H9 (cell line): ENCODE measurements at regions not wholly inside any gene's neighbourhood (a gene's known extent, or its start where the extent isn't known, plus 50 kb on each side); places are given as distances from the start of the nearest gene placed in this dataset.

ENCODE experiments used
- DNase-seq: peaks from one replicate; pipeline ENCODE4 v3.0.0-alpha.2; 2017
- H2AFZ ChIP-seq: one replicate; pipeline ENCODE4 v1.6.1; 2013; ENCODE audit warnings: mild to moderate bottlenecking, low read length, control low read depth, moderate library complexity
- H2AK5ac ChIP-seq: 2 replicates; pipeline ENCODE4 v1.6.1; 2013; ENCODE audit warnings: low read length, control low read depth, mixed read lengths; ENCODE audit not compliant: insufficient read length
- H2BK120ac ChIP-seq: one replicate; pipeline ENCODE4 v1.6.1; 2013; ENCODE audit warnings: low read depth, mild to moderate bottlenecking, low read length, control low read depth, inconsistent platforms; ENCODE audit not compliant: poor library complexity, severe bottlenecking
- H2BK12ac ChIP-seq: 2 replicates; pipeline ENCODE4 v1.6.1; 2013; ENCODE audit warnings: low read length, control low read depth, mixed read lengths, low read depth; ENCODE audit not compliant: insufficient read length
- H2BK15ac ChIP-seq: 2 replicates; pipeline ENCODE4 v1.6.1; 2013; ENCODE audit warnings: low read depth, low read length, control low read depth
- H2BK20ac ChIP-seq: one replicate; pipeline ENCODE4 v1.6.1; 2013; ENCODE audit warnings: low read depth, mild to moderate bottlenecking, low read length, control low read depth, inconsistent platforms; ENCODE audit not compliant: poor library complexity, severe bottlenecking
- H2BK5ac ChIP-seq: 2 replicates; pipeline ENCODE4 v1.6.1; 2013; ENCODE audit warnings: low read length, control low read depth, mixed read lengths; ENCODE audit not compliant: insufficient read length
- H3K14ac ChIP-seq: 2 replicates; pipeline ENCODE4 v1.6.1; 2013; ENCODE audit warnings: low read length, control low read depth; ENCODE audit not compliant: insufficient read depth
- H3K18ac ChIP-seq: 2 replicates; pipeline ENCODE4 v1.6.1; 2013; ENCODE audit warnings: low read depth, mild to moderate bottlenecking, mixed read lengths, low read length, control low read depth; ENCODE audit not compliant: insufficient read length
- H3K23ac ChIP-seq: 2 replicates; pipeline ENCODE4 v1.6.1; 2013; ENCODE audit warnings: low read length, control low read depth, mixed read lengths, low read depth; ENCODE audit not compliant: insufficient read length
- H3K23me2 ChIP-seq: 2 replicates; pipeline ENCODE4 v1.6.1; 2013; ENCODE audit warnings: low read depth, mild to moderate bottlenecking, mixed read lengths, low read length, control low read depth; ENCODE audit not compliant: insufficient read length, poor library complexity, severe bottlenecking
- H3K27ac ChIP-seq: 2 replicates; pipeline ENCODE4 v1.5.1; 2013; ENCODE audit warnings: low read length, control low read depth, mixed read lengths, low read depth; ENCODE audit not compliant: insufficient read length
- H3K27me3 ChIP-seq: 2 replicates; pipeline ENCODE4 v1.6.1; 2013; ENCODE audit warnings: low read length, control low read depth, inconsistent platforms; ENCODE audit not compliant: insufficient read depth
- H3K4ac ChIP-seq: 2 replicates; pipeline ENCODE4 v1.6.1; 2013; ENCODE audit warnings: low read depth, mild to moderate bottlenecking, control low read depth, inconsistent platforms, low read length, moderate library complexity
- H3K4me1 ChIP-seq: 2 replicates; pipeline ENCODE4 v1.6.1; 2013; ENCODE audit warnings: low read length, control low read depth, inconsistent platforms; ENCODE audit not compliant: insufficient read depth
- H3K4me2 ChIP-seq: 2 replicates; pipeline ENCODE4 v1.6.1; 2013; ENCODE audit warnings: low read length, control low read depth, mixed read lengths; ENCODE audit not compliant: insufficient read length, insufficient read depth
- H3K56ac ChIP-seq: 2 replicates; pipeline ENCODE4 v1.6.1; 2013; ENCODE audit warnings: low read depth, mild to moderate bottlenecking, mixed read lengths, low read length, control low read depth; ENCODE audit not compliant: insufficient read length
- H3K79me1 ChIP-seq: 2 replicates; pipeline ENCODE4 v1.6.1; 2013; ENCODE audit warnings: low read depth, mild to moderate bottlenecking, moderate library complexity, low read length, control low read depth, inconsistent platforms; ENCODE audit not compliant: insufficient read depth, poor library complexity, severe bottlenecking
- H3K79me2 ChIP-seq: 2 replicates; pipeline ENCODE4 v1.6.1; 2013; ENCODE audit warnings: low read length, control low read depth, inconsistent platforms; ENCODE audit not compliant: insufficient read depth
- H3K9ac ChIP-seq: 2 replicates; pipeline ENCODE4 v1.6.1; 2013; ENCODE audit warnings: low read length, control low read depth, mixed read lengths; ENCODE audit not compliant: insufficient read length; ENCODE audit errors: extremely low read depth
- H3K9me3 ChIP-seq: one replicate; pipeline ENCODE4 v1.6.1; 2013; ENCODE audit warnings: low read depth, low read length, inconsistent platforms; ENCODE audit not compliant: control insufficient read depth
- H3T11ph ChIP-seq: one replicate; pipeline ENCODE4 v1.6.1; 2013; ENCODE audit warnings: mild to moderate bottlenecking, low read length, control low read depth, inconsistent platforms
- H4K20me1 ChIP-seq: one replicate; pipeline ENCODE4 v1.6.1; 2013; ENCODE audit not compliant: control insufficient read depth, insufficient read length, insufficient read depth
- H4K5ac ChIP-seq: 2 replicates; pipeline ENCODE4 v1.6.1; 2013; ENCODE audit warnings: low read depth, mild to moderate bottlenecking, mixed read lengths, low read length, control low read depth; ENCODE audit not compliant: insufficient read length
- H4K8ac ChIP-seq: replicated peaks from 2 replicates; pipeline ENCODE4 v1.6.1; 2013; ENCODE audit warnings: low read length, control low read depth, mixed read lengths, low read depth; ENCODE audit not compliant: insufficient read length
- H4K91ac ChIP-seq: 2 replicates; pipeline ENCODE4 v1.6.1; 2013; ENCODE audit warnings: low read depth, mild to moderate bottlenecking, moderate library complexity, mixed read lengths, low read length, control low read depth; ENCODE audit not compliant: insufficient read length
- H3K27ac Mint-ChIP-seq, 3 experiments: 2 replicates in 2 of 3; 3 replicates in 1 of 3; pipeline ENCODE4 v1.8.0; 2020 to 2021; ENCODE audit warnings: mixed read lengths in 3 of 3, mild to moderate bottlenecking in 1 of 3, moderate library complexity in 1 of 3
- H3K27me3 Mint-ChIP-seq: 2 replicates; pipeline ENCODE4 v1.8.0; 2021; ENCODE audit warnings: low read depth, mild to moderate bottlenecking, moderate library complexity, mixed read lengths
- H3K36me3 Mint-ChIP-seq, 3 experiments: 2 replicates in 2 of 3; 3 replicates in 1 of 3; pipeline ENCODE4 v1.8.0; 2020 to 2021; ENCODE audit warnings: low read depth in 3 of 3, mixed read lengths in 3 of 3; ENCODE audit not compliant: insufficient read depth in 1 of 3
- H3K4me1 Mint-ChIP-seq, 2 experiments: 2 replicates each; pipeline ENCODE4 v1.8.0; 2020; ENCODE audit warnings: mixed read lengths in 2 of 2
- H3K4me3 Mint-ChIP-seq, 2 experiments: 2 replicates in 1 of 2; 3 replicates in 1 of 2; pipeline ENCODE4 v1.8.0; 2020 to 2021; ENCODE audit warnings: mild to moderate bottlenecking in 2 of 2, mixed read lengths in 2 of 2, moderate library complexity in 1 of 2
- H3K9me3 Mint-ChIP-seq, 2 experiments: 2 replicates in 1 of 2; 3 replicates in 1 of 2; pipeline ENCODE4 v1.8.0; 2020; ENCODE audit warnings: mild to moderate bottlenecking in 2 of 2, mixed read lengths in 2 of 2, moderate library complexity in 1 of 2
- WGBS: extraction: QIAGEN DNeasy Blood & Tissue Kit; methylation state at CpG from one replicate; pipeline ENCODE4 v1.1.7; 2013; ENCODE audit warnings: missing lambda C conversion rate, low lambda C conversion rate, mixed read lengths; ENCODE audit not compliant: insufficient read length; ENCODE audit errors: extremely low coverage; 5-methylcytosine and 5-hydroxymethylcytosine counted together
- TF ChIP-seq, protein P1 (sequence below): fragments of 200-600 bp; sonication (generic); conservative IDR thresholded peaks from 3 replicates; pipeline ENCODE4 v1.8.0; 2021; ENCODE audit warnings: antibody characterized with exemption, mild to moderate bottlenecking

DNA sequence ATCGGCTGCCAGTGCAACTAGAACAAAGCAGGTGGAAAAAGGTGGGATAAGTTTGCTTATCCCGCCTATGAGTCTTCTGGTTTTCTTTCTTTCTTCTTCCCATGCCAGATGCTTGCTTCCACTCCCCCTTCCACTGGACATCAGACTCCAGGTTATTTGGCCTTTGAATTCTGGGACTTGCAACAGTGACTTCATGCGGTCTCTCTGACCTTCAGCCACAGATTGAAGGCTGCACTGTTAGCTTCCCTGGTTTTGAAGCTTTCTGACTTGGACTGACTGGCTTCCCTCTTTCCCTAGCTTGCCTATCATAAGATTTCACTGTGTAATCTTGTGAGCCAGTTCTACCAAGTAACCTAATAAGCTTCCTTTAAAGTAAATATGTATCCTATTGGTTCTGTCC lies 878.4 kb upstream of the GJE1 start:
- no peak overlapping the region for H4K8ac ChIP-seq
- no peak overlapping the region for H3K4me3 Mint-ChIP-seq
- no peaks in the 10 kb centered on the region for H3K79me1 ChIP-seq
- H3K18ac ChIP-seq = no peak overlapping the region
- no peaks in the 10 kb centered on the region; a peak in 1 of 5 replicates for H3K9me3 Mint-ChIP-seq
- H2BK15ac ChIP-seq = no peak overlapping the region
- peaks cover 0 to 3% of the 10 kb centered on the region in 2 experiments; a peak in 2 of 4 replicates for H3K4me1 Mint-ChIP-seq
- H3K27ac ChIP-seq = no peak overlapping the region
- no peak overlapping the region for H4K91ac ChIP-seq
- no peaks in the 10 kb centered on the region for H3K36me3 Mint-ChIP-seq
- H3K23me2 ChIP-seq = no peaks in the 10 kb centered on the region
- H2AK5ac ChIP-seq = no peak overlapping the region
- H2BK20ac ChIP-seq = no peak overlapping the region
- no peak overlapping the region for H2BK12ac ChIP-seq
- H3K14ac ChIP-seq = no peak overlapping the region
- no peak overlapping the region for H2BK120ac ChIP-seq
- no peak overlapping the region for H3T11ph ChIP-seq
- WGBS = no CpG with 5 or more reads among the region's 3 CpGs
- H3K4me2 ChIP-seq = no peak overlapping the region
- TF ChIP-seq, protein P1, sequence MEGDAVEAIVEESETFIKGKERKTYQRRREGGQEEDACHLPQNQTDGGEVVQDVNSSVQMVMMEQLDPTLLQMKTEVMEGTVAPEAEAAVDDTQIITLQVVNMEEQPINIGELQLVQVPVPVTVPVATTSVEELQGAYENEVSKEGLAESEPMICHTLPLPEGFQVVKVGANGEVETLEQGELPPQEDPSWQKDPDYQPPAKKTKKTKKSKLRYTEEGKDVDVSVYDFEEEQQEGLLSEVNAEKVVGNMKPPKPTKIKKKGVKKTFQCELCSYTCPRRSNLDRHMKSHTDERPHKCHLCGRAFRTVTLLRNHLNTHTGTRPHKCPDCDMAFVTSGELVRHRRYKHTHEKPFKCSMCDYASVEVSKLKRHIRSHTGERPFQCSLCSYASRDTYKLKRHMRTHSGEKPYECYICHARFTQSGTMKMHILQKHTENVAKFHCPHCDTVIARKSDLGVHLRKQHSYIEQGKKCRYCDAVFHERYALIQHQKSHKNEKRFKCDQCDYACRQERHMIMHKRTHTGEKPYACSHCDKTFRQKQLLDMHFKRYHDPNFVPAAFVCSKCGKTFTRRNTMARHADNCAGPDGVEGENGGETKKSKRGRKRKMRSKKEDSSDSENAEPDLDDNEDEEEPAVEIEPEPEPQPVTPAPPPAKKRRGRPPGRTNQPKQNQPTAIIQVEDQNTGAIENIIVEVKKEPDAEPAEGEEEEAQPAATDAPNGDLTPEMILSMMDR = no peak
- no peak overlapping the region for H3K23ac ChIP-seq
- no peak overlapping the region for H4K5ac ChIP-seq
- no peak for DNase-seq
- no peak overlapping the region for H3K4ac ChIP-seq
- no peaks in the 10 kb centered on the region for H3K79me2 ChIP-seq
- no peaks in the 10 kb centered on the region for H3K27me3 ChIP-seq
- H3K27me3 Mint-ChIP-seq = no peaks in the 10 kb centered on the region
- no peak overlapping the region for H2AFZ ChIP-seq
- H3K27ac Mint-ChIP-seq = peak overlapping the region in 1 of 3 experiments; percentile 4; a peak in 1 of 7 replicates
- H3K9me3 ChIP-seq = no peaks in the 10 kb centered on the region
- no peaks in the 10 kb centered on the region for H3K4me1 ChIP-seq
- no peak overlapping the region for H3K9ac ChIP-seq
- H4K20me1 ChIP-seq = no peaks in the 10 kb centered on the region
- H2BK5ac ChIP-seq = no peak overlapping the region
- H3K56ac ChIP-seq = no peak overlapping the region
